Activated CD4-positive, CD25-positive, alpha-beta regulatory T cell treated with anti-CD3 and anti-CD28 coated beads, Interleukin-2, amount 50 U/mL, for 24 hours (primary cell): ENCODE measurements at regions not wholly inside any gene's neighbourhood (a gene's known extent, or its start where the extent isn't known, plus 50 kb on each side); places are given as distances from the start of the nearest gene placed in this dataset.

Experiments used
- ATAC-seq, 2 donors: fragments of 150-1000 bp; cut with Tn5 transposase; one replicate each; pipeline ENCODE4 v1.10.0; 2021; ENCODE audit warnings: mild to moderate bottlenecking in 1 of 2, moderate library complexity in 1 of 2

DNA sequence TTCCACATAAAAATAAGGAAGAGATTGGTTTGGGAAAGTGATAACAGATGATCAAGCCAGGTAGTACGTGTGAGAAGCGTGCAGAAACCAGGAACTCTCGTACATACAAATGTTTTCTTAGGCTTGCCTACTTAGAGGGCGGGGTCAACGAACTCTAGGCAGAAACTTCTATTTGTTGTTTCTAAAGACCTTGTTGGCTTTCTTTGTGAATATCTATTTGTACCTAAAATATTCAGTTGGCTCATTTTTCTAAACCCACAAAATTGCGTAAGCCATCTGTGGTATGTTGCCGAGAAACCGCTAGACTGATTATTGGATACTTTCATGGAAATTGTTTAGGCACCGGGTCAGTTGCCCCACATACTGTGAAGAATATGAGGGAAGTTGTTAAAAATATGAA, 458.5 kb downstream of the MAT2B start:
- no peak for ATAC-seq

DNA sequence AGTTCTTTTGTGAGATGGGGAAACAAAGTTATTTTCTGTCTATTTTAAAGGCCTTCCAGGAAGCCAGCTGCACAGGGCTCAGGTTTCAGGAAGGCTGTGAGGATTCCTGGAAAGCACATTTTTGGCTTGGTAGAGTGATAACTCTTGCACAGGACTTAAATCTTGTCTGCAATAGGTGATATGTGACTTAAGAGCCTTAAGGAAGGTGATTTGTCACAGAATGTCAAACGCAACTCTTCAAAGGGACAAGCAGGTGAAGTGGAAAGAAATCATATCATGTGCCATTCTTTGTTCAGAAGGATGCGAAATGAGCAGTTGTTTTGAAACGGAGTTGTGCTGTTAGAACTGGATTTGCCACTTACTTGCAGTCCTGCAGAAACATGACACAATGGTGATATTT, 459.3 kb downstream of the MAT2B start:
- no peak for ATAC-seq

DNA sequence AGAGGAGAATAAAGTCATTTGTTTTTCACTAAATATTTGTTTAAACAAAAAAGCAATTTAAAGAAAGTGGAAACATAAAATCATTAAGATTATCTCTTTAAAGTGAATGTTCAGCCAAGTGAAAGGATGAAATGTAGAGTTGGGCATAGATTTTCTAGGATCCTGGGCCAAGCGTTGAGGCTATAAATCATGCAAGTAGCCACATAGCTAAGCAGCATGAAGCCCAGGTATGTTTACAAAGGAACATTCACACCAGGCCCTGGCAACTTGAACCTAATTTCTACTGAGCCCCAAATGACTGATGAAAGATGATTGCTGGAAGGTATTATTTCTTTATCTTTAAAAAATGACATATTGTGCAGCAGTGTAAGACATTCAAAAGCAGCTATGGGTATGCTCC, 461.8 kb downstream of the MAT2B start:
- ATAC-seq: no peak

DNA sequence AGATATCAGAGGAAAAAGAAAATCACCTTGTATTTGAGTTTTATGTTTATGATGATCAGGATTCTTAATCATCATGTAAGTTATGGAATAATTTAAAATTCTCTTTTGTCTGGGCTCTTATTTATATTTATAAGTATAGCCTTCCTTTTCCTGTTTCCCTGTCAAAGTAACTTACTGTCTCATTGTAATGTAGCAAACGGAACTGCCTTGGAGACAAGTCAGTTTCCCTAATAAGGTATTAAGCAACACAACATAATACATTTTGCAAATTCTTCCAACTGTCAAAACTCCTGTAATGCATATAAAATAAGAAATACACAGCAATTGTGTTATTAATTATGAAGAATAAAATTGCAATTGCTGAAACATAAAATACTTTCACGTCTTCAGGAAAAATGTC, 463.2 kb downstream of the MAT2B start:
- no peak for ATAC-seq

DNA sequence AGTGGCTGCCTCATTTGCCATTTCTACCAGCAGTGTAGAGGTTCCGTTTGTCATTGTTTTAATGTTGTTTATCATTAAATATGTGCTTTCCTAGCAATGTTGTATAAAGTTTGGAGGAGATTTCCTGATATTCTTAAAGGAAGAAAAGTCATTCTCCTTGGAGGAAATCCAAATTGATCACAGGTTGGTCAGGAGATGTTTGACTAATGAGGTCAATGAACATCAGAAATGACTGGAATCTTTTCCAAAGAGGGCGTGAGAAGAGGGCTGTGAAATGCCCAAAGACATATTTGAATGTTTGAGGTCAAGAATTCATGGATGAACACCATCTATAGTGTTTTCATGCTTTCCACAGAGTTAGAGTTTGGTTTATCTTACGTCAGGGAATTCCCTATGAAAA, 471.3 kb downstream of the MAT2B start:
- no peak for ATAC-seq

DNA sequence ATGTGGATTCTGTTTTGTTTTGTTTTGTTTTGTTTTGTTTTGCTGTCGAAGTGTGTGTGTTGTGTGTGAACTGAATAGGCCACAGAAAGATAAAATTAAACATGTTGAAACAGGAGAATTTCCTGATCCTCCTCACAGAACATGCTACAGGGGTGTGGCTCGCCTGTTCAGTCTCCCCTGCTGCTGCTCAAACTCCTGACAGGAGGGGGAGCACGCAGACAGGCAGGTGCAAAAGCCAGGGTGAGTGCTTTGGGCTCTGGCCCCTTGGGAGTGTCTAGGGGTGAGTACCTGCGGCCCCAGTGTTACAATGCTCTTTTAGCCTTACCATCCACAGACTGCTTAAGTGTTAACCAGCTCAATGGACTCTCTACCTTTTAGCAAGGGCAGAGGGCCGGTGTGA, 473.5 kb downstream of the MAT2B start:
- no peak for ATAC-seq

DNA sequence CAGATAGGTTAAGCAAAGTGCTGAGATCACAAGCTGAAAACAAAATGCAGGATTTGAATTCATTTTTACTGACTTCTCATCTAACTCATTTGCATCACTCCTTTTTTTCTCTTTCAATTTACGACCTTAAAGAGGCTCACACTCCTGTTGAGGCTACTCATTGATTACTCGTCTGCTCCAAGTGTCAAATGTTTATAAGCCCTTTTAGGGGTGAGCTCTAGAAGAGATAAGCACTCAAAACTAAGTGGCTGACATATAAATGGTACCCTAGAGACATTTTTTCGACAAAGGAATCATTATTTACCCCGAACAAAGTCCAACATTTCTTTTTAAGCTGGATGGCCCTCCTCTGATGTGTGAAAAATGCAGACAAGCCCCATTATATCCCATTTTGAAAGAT, 483.1 kb downstream of the MAT2B start:
- ATAC-seq: no peak

DNA sequence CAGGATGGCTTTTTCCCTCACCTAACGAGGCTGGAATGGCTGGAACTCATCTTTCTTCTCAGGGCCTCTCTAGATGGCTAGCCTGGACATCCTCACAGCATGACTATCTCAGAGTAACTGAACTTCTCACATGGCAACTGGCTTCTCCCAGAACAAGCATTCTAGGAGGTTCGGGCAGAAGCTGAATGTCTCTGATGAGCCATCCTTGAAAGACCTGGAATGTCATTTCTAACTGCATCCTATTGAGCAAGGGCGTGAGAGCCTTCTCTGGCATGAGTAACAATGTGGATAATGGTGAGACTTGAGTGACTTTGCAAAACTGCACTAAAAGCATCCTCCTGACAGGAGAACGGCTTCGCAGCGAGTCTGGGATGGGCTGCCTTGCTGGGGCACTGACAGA, 487.7 kb downstream of the MAT2B start:
- ATAC-seq: no peak

DNA sequence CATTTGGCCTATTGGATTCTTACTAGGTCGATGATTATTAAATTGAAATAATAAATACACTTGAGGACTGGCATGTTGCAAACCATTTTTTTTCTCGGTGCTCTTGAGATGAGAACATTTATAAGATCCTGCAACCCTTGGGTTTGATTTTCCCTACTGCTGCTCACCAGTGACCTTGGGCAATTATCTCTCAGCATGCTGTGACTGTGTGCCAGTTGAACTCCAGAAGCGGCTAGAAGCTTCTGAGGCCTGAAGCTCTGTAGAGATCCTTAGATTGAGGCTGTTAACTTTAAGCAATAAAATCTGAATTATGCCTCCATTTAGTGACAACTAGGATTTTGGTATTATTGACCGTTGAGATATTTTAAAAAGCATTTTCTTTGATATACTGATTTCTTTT, 489.8 kb downstream of the MAT2B start:
- ATAC-seq: no peak

DNA sequence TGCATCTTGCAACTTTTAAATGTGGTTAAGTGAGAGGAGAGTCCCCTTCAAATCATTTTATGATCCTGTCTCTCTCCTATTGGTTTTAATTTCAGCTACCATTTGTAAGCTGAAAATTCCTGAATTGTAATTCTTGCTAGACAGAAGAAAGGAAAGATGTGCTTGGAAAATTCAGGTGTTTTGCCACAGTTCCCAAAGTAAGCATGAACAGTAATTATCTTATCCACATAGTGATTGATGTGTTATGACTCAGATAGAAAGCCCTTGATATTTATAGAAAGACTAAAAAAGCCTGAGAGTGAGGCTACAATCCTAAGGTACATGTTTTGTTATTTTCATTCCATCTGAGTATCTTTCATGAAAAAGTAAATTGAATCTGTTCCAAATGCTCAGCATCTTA, 492.5 kb downstream of the MAT2B start:
- ATAC-seq: no peak

DNA sequence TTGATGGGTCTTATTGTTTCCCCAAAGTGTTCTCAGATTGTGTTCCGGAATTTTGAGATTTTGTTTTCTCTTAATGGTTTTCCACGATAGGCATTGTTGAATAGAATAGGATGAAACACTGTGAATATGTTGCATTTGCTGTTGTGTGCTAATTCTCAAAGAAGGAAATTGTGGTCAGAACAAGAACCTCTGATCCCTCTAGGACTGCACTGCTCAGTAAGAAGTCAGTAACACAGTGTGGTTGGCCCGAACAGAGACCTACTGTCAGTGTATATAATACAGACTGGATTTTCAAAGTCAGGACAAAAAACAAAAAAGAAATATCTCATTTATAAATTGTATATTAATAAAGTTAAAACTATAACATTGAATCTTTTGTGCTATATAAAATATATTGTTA, 494.8 kb downstream of the MAT2B start:
- ATAC-seq: no peak

DNA sequence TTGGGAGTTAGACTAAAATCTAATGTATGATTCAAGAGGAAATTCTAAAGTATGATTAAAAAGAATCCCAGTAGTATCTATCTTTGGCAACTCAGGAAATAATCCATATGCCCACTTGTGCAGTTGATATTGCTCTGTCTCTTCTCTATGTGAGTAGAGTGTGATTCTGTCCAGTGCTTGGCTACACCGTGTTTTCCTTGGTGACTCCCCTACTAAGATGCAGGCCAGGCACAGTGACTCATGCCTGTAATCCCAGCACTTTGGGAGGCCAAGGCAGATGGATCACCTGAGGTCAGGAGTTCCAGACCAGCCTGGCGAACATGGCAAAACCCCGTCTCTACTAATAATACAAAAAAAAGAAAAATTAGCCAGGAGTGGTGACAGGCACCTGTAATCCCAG, 495.4 kb downstream of the MAT2B start:
- no peak for ATAC-seq

DNA sequence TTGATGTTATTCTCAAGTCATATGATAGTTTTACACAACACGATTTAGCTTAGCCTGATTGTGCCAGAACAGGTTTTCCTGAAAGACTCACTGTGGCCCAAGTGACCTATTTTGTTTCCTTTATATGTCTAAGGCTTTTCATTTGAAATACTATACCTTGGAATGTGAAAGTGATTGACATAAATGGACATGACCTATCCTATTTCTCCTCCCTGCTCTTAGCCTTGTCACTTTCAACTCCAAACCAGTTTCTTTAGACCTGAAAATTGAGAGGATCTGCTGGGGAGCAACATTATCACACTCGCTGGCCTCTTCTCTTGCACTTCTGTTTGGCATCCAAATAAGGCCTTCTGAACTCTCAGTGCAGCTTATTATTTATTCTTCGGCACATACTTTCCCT, 496.8 kb downstream of the MAT2B start:
- ATAC-seq: no peak

DNA sequence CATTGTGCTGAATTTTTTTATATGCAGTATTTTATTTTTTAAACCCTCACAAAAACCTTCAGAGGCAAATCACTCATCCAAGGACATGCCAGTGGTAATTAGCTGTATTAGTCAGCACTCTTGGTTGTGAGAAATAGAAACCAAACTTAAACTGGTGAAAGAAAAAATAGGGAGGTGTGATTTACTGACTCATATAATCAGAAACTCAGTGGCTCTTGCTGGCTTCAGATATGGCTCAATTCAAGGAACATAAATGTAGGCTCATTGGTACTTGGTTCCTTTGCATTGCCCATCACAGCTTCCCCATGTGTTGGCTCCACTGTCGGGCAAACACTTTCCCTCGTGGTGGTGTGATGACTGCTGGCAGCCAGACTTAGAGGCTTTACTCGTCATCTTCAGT, 497.2 kb downstream of the MAT2B start:
- no peak for ATAC-seq

DNA sequence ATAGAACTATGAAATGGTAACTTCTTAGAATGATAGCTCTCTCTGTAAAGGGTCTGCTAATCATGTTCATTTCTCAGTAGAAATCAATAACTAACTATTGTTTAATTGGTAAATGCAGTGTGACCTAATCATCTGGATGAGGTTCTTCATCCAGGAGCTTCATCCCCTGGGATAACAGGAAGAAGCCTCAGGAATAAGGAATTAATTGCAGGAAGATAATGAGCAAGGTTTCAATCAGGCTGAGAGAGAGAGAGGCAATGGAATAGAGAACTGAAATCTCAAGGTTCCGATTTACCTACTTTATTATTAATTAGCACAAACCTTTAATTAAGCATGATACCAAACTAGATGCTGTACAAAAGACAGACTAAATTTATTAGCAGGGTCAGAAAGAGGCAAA, 499.7 kb downstream of the MAT2B start:
- no peak for ATAC-seq

DNA sequence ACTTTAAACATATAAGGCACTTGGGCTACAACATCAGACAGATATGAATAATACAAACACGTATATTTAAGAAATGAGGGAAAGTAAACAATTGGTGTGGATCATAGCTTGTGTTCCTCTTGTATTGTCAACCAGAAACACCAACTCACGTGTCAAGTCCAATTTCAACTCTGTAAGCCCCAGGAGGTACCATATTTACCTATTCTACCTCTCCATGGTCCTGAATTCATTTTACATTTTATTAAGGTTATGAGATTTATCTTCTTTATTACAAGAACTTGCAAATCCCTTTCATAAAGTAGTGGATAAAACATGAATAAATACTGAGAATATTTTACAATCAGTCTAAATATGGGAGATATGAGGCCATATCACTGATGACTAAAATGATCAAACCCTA, 501.6 kb downstream of the MAT2B start:
- ATAC-seq: no peak

DNA sequence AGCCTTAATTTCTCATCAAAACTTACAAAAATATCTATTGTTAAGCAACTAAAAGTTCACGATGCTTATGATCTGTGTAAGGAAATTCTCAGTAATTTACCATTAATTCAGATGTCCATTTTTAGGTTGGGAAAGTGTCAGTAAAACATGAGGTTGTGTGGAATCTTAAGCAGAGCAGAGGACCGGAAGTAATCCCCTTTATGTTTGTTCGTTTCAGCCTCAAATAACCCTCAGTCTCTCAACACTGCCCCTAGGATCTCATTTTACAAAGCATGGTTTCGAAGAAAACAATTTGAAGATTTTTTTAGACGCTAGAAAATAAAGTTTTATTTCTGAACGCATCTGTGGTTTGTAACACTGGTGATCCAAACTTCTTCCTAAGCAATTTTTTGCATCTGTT, 504.2 kb downstream of the MAT2B start:
- ATAC-seq: no peak

DNA sequence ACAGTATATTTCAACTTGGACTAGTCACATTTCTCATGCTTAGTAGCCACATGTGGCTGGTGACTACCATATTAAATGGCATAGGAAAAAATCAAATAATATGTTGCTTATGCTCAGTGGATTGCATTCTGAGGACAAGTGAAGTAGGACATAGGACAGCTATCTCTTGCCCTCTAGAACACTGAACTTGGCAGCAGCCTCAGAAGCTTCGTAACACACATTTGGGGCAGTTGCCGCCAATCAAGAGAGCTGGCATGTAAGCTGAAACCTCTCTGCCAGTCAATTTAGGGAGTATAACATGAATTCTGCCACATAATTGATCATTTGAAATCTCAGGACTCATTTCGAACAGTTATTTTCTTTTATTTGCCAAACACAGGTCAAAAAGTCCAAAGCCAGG, 505.5 kb downstream of the MAT2B start:
- no peak for ATAC-seq

DNA sequence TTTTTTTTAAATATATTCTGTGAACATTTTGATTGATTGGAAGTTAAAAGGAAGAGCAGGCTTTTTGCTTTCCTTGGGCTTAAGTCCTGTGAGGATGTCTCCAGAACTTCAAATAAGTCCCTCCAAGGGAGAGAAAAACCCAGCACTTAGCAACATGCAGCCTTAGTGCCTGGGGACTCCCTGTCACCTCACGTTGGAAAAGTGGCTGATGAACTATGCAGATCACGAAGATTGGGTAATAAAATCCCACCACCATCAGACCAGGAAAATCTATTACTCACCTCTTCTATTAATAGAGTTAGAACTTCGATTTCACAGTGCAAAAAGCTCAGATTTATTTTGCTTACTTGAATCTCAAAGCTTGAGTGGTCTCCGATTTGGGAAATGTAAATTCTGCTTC, 507.0 kb downstream of the MAT2B start:
- no peak for ATAC-seq

DNA sequence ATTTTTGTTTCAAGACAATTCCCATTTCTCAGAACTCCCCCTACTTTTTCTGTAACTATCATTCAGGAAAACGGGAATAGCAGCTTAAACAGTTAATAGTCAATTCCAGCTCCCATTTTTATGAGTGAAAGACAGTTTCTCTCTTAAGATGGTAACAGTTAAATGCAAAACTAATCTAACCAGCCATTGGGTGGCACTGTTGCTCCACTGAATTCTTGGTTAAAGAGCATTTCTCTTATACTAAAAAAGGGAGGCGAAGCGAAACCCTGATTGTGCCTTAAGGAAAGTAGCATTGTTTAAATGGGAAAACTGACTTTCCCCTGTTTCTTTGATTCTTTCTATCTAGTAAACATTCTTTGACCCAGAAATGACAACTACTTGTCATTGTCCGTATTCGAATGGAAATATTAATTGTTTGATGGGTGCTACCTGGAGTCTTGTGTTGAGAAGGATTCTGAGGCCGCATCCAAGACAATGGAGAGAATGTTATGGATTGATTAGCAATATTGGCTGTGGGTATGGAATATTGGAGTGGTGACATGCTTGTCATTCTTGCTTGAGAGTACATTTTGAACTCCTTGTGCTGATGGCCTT, 507.8 kb downstream of the MAT2B start:
- no peak for ATAC-seq

DNA sequence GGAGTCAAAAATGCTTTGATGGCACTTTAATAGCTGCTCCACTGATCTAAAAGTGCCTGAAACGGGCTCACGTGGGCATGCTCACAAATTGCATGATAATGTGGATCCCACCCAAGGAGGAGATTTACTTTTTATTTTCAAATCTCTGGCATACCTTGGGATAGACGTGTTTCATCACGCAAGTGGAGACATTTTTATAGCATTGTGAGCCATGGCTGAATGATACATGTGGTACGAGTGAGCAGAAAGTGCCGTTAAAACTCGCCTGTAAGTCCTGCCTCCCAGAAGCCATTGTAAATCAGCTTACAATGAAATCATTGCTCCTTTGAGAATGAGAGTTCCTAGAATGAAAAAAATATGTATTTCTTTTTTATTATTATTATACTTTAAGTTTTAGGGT, 514.7 kb downstream of the MAT2B start:
- ATAC-seq: no peak

DNA sequence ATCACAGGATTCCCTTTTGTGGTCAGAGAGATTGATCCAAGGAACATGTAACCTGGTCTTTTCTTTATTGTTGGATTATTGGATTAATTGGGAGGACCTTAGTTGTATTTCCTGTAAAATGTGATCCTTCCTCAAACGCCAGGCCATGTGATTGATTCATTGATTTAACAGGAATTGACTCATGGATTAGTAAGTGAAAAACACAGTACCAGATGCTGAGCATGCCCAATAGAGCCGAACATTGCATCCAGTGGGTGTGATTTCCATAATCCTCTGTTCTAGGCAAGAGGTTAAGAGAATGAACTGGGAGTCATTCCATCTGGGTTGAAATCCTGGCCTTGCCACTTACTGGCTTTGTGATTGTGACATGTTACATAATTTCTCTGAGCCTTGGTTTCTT, 522.3 kb downstream of the MAT2B start:
- ATAC-seq: no peak

DNA sequence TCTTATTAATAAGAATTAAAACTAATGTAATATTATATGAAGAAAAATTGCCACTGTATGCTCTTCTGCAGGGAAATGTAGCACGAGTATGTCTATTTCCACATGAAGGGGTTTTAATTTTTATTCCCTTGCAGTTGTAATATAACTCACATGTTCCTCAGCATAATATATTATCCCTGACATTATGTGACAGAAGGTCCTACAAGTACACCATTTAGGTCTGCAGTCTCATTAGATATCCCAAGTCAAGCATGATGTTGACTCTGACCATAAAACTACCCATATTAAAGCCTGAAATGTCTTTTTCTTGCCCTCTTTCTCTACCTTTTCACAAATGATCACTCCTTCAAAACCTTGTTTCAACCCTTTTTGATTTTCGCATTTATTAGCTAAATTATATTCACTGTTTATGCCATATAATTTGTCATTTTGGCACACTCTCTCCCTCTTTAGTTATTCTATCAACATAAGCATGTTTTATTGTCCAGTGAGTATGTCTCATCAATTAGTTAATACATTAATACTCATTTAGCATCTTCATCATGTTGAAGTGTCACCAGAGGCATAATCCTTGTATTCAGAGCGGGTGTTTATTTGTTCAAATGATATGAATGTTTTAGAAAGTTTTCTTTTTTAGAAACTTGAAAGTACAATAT, 532.8 kb downstream of the MAT2B start:
- ATAC-seq: no peak

DNA sequence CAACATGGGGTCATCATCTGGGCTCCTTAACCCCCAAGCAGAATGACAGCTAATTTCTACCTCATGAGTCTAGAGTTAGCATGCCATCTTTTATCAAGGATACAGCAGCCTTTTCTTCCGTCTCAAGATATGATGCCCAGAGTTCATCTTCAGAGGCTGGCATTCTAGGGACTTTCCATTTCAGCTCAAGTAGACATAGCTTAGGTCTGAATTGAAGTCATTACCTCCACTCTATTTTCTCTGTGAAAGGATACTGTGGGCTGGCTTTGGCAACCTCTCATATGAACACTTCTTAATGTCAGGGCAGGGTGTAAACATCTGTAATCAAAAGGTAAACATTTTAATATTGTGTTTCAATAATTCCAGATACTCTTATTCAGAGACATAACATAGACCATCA, 535.7 kb downstream of the MAT2B start:
- no peak for ATAC-seq

DNA sequence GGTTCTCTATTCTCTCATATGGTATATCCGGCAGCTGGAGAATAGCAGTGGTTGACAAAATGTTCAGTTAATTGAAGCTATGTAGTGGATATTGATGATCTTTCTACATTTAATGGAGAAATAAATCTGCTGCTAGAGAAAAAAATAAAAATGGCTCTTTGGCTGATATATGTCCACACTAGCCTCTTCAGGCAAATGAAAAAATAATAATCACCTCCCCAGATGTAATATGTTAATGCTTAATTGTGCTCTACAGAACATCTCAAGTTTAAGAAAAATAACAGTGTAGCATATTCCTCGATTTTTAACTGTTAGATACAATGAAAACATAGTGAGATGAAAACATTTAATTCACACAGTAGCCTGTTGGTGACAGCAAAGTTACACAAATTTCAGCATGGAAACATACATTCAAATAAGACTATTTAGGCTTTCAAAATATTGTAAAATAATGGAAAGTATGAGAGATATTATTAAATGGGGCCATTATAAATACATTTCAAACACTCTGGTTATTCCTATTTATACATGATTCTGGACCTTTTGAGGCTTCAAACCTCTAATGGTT, 543.0 kb downstream of the MAT2B start:
- no peak for ATAC-seq
